Myocyte (in vitro differentiated cells): ENCODE measurements at regions not wholly inside any gene's neighbourhood (a gene's known extent, or its start where the extent isn't known, plus 50 kb on each side); places are given as distances from the start of the nearest gene placed in this dataset.

Experiments
- DNase-seq: peaks from one replicate; pipeline ENCODE4 v3.0.0-alpha.2; 2012; ENCODE audit warnings: low read depth

DNA sequence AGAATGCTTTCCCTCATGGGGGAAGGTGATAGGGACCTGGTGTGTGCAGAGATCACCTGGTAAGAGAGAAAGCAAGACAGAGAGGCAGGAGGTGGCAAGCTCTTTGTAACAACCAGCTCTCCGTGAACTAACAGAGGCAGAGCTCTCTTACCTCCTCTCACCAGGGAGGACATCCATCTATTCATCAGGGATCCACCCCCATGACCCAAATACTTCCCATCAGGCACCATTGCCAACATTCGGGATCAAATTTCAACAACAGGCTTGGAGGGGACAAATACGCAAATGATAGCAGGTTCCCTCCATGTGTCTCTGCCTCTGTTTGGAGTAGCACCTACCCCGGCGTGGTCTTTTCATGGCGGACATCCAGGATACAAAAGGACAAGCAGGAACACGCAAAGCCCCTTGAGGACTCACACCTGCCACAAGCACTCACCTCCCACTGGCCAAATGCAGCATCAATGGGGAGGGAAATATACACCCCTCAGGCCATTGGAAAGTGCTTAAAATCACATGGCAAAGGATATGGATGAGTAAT, 431.2 kb upstream of the AUTS2 start:
- no peak for DNase-seq

DNA sequence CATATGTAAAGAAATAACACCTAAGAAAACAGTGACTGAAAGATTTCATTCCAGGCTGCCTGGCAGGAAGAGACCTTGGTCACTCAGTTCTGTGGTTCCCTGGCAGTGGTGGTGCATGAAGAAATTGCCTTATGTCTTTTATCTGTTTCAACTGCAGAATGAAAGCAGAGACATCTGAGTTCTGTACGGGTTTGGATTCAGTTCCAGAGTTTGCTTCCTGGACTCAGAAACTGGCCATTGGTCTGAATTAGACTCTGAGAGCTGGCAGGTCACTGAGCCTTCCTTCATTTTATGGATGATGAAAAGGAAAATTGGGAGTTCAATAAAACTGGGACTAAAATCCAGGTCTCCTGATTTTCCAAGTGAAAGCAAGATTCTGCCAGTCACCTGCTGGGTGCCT, 428.9 kb upstream of the AUTS2 start:
- no peak for DNase-seq

DNA sequence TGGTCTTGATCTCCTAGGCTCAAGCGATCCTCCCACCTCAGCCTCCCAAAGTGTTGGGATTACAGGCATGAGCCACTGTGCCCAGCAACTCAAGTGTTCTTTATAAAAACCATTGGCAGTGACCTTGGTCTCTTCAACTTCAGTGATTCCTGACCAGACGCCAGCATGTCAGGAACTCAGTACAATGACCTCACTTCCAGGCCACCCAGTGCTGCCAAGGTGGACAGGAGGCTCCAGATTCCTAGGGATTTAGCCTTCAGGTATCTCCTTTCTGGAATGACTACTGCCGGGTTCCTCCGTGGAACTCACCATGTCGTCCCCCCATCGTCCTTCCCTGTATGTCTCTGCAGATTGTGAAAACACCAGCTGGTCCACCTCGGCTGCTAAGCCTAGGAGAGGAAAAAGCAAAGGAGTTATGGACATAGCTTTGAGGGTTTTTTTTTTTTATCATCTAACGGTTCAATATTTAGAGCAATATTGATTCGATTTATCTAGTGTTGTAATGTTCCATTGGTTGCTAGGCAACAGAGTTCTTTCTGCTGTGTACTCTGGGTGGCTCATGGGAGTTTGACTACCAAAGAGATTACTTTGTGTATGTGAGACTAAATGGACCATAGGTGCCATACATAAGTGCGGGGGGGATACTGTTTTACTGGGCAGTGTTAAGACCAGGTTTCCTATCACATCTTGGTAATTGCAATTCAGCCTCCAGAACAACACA, 425.8 kb upstream of the AUTS2 start:
- no peak for DNase-seq

DNA sequence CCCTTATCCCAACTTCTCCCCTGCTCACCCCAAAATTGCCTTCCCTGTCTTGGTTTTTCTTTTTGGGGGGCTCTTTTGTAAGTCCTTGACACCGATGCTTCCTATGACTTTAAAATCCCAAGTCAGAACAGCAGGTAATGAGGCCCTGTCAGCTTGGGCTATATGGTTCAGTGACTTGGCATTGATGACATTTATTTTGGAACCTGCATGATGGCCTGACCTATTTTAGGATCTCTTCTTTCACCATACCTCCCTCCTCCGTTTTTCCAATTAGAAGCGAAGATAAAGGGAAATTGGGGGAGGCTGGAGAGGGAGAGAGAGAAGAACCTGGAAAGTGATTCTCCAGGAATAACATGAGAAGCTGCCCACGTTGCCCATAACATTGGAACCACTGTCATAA, 424.9 kb upstream of the AUTS2 start:
- DNase-seq = no peak

DNA sequence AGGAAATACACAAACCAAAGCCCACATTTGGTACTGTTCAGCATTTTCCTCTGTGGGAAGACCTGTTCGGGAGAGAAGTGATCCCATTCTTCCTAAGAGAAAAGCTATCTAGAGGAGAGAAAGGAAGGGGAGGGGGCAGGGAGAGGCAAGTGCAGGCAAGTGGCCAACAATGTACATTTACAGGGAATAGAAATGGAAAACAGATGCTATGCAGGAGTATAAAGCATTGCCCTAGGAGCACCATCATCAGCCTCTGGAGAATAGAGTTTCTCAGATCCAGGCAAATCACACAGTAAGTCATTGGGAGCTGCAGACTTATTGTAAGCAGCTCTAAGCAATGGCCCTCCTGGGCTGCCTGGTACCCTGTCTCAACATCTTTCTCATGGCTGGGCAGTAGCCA, 424.4 kb upstream of the AUTS2 start:
- no peak for DNase-seq

DNA sequence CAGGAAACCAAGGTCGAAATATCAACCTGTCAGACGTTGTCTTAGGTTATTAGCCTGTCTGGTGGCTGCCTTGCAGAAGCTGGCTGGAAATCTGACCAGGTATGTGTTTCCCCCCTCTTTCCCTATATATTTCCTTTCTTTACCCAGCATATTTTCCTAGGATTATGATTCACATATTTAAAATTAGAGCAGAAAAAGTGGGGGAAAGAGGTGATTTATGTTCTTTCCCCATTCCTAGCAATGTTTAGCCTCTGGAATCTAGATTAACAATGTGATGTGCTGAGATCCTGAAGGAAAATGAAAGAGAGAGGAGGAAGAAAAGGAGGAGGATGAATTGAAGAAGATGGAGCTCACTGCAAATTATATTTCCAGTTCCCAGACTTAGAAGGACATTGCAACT, 421.4 kb upstream of the AUTS2 start:
- DNase-seq = no peak

DNA sequence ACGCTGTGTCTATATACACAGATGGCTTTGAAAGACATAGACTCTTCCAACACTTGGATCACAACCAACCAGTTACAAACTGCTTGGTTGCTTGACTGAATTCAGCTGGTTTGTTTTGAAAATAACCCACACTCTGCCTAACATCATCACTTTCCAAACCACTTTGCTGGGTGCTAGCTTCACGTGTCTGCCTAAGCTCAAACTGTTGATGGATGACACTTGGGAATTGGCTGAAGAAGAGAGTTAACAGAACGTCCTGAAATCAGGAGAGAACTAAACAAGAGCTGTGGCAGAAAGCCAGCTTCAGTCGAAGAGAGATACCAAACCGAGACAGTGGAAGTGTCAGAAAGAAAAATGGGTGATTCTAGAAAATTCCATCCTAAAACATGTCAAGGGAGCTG, 420.8 kb upstream of the AUTS2 start:
- DNase-seq = no peak

DNA sequence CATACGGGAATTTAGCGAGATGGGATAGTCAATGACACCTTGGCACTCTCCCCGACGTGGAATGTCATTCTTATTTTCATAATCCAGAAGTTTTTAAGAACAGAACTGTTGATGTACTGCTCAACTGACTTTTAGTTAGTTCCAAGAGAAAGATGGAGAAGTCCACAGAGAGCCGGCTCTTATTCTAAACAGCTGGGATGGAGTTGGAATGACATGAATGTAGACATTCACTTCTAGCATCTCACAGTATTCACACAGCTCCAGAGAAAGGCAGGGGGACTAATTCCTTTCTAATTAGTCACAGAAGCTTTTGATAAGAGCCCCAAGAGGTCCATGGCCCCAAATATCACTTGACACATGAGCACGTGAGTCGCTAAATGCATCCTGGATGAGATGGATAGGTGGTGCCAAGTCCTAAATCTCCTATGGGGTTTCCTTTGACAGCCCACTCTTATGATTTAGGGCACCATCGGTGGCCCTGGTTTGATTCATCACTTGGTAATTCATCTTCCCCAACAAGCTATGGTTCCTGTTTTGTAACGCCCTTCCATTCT, 420.3 kb upstream of the AUTS2 start:
- no peak for DNase-seq

DNA sequence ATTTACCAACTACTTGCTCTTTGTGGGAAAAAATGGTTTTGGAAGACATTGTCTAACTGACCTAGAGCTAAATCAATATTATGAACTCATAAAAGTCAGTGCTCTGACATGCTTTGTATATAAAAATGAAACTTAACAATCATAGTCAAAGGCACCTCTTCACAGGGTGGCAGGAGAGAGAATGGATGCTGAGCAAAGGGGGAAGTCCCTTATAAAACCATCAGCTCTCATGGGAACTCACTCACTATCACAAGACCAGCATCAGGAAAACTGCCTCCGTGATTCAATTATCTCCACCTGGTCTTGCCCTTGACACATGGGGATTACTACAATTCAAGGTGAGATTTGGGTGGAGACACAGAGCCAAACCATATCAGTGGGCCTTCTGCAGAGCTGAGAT, 417.6 kb upstream of the AUTS2 start:
- no peak for DNase-seq

DNA sequence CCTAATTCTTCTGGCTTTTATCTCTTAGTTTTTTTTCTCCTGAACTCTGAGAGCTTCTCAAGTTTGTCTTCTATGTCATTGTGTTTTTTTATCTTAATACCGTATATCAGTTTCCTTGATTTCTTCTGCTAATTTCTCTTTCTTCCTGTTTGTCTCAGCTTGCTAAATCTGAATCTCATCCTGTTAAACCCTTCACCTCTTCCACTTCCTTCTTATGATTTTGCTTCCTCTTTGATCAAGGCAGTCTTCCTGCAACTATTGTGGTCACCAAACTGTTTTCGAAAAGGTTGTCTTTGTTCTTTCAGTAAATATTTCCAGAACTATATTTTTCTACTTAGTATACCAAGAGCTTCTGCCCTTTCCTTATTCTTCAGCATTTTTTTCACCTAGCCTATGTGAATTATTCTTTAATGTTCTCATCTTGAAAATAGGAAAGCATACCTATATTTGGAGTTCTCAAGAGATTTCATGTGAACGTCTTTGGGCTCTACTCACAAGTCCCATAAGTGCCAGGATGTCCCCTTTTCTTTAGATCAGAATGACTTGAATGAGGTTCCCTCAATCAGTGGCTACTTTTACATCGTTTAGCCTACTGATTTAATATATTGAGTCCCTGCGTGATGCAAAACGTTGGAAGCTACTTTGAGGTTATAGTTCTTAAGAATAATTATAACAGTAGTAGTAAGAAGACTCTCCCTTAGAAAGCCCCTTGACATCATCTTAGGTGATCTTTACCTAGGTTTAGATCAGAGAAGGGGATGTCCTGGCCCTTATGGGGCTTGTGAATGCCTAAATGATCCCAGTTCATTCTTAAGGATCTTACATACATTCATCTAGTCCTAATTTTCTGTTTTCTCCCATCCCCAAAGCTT, 415.4 kb upstream of the AUTS2 start:
- DNase-seq = no peak

DNA sequence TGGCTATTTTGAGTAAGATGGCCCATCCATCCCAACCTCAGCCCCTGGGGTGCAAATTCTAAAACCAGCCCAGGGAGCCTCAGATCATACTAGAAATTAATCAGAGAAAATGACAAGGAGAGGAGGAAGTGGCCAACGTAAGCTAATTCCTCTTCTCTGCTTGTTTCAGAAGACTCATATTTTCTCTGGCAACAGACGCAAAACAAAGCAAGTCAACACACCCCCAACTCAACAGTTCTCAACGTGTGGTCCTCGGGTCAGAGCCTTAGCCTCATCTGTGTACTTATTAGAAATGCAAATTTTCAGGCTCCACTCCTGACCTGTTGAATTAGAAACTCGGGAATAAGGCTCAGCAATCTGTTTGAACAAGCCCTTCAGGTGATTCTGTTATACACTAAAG, 413.9 kb upstream of the AUTS2 start:
- DNase-seq = no peak

DNA sequence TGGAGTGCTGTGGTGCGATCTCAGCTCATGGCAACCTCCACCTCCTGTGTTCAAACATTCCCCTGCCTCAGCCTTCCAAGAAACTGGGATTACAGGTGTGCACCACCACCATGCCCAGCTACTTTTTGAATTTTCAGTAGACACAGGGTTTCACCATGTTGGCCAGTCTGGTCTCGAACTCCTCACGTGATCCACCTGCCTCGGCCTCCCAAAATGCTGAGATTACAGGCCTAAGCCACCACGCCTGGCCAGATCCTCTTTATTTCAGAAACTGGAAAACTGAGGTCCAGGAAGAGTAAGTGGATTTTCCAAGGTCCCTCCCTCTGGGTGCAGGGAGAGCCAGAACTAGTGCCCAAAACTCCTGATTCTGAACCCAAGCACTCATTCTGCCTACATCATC, 413.1 kb upstream of the AUTS2 start:
- DNase-seq = no peak

DNA sequence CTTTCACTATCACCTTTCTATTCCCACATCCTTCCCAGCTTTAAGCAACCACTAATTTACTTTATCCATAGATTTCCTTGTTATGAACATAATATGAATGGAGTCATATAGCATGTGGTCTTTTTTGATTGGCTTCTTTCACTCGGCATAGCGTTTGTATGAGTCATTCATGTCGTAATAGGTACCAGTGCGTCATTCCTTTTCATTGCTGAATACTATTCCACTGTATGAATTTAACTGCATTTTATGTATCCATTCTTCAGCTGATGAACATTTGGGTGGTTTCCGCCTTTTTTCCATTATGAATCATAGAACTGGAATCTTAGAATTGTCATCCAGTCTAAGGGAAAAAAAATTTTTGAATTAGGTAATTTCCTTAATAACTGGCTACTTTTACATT, 411.3 kb upstream of the AUTS2 start:
- DNase-seq = no peak

DNA sequence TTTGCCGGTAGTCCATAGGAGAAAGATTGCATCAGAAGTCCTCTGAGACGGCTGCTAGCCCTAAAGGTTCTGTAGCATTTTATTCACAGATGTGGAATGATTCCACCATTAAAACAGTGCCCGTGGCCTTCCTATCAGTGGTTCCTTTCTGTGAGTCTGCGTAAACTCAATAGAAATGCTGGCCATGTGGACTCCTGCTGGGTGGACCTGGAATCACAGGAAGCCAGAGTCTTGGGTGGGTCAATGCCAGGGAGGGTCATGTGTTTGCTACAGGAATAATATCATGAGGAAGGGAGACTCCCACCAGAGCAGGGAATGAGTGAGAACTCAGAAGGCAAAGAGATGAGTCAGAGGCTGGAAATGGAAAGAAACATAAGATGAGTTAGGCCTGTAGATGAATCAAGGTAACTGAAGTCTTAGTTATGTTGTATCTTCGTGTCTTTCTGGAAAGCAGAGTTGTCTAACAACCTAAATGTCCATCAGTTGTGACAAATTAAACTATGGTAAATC, 410.4 kb upstream of the AUTS2 start:
- no peak for DNase-seq

DNA sequence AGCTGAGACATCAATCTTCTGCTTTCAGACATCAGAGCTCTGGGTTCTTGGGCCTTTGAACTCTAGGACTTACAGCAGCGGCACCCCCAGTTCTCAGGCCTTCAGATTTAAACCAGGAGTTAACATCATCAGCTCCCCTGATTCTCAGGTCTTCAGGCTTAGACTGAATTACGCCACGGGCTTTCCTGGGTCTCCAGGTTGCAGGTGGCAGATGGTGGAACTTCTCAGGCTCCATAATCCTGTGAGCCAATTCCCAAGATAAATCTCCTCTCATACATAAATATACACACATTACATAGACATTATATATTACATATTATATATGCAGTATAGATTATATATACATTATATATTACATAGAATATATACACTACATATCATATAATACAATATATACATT, 408.9 kb upstream of the AUTS2 start:
- DNase-seq = no peak

DNA sequence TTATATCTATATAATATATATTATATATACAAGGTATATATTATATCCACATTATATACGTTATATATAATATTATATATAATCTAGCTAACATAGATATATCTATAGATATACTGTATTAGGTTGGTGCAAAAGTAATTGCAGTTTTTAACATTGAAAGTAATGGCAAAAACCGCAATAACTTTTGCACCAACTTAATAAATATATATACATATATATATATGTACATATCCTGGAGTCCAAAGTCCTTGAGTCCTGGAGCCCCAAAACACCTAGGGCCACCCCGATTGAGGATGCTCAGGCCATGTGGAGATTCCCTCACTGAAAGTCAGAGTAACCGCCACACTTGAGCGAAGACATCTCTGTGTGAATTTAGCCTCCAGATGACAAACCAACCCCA, 408.2 kb upstream of the AUTS2 start:
- DNase-seq = no peak

DNA sequence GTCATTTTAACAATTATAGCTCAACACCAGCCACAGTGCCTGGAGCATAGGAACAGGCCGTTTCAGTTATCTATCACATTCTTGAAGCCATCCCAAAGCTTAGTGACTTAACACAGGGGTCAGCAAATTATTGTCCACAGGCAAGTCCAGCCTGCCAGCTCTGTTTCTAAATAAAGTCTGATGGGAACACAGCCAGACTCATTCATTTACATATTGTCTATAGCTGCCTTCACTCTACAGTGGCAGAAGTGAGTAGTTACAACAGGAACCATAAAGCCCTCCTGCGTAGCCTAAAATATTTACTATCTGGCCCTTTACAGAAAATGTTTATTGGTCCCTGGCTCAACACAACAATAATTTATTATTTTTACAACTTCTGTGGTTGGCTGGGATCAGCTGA, 407.5 kb upstream of the AUTS2 start:
- DNase-seq = no peak

DNA sequence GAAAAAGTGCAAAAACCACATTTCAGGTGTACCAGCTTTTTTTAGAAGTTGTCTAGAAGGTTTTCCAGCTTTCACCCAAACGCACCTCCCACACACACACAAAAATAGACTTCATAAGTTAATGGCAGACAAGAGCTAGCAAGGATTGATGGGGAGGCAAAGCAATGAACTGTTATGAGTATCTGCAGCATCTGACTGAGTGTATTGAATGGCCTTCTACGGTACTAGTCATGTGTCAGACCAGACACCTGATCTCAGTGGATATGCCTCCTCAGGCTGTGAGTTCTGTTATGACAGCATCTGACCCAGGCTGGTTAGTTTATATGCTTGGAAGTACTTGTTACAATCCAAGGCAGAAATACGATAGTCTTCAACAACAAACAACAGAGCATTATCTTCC, 406.1 kb upstream of the AUTS2 start:
- no peak for DNase-seq

DNA sequence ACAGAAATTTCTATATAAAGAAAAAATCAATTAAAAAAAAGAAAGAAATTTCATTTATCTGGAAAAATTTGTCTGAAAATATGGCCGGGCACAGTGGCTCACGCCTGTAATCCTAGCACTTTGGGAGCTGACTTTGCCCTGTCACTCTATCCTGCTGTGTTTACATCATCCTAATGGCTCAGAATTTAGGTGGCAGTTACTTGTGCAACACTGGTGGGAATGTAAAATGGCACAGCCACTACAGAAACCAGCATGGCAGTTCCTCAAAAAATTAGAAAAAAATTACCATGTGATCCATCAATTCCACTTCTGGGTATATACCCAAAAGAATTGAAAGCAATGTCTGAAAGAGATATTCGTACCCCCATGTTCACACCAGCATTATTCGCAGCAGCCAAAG, 405.2 kb upstream of the AUTS2 start:
- DNase-seq = no peak

DNA sequence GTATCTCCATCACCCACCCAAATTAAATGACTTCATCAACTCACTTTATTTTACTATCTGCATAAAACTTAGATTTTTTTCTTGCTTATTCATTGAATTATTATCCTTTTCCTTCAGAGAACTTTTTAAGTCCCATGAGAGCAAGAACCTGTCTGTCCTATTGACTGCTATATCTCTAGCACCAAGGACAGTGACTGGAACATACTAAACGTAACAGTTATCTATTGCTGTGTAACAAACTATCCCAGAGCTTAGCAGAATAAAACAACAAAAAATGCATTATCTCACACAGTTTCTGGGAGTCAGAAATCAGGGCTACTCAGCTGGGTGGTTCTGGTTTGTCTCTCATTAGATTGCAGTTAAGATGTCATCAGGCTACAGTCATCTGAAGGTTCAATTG, 401.7 kb upstream of the AUTS2 start:
- DNase-seq = no peak

DNA sequence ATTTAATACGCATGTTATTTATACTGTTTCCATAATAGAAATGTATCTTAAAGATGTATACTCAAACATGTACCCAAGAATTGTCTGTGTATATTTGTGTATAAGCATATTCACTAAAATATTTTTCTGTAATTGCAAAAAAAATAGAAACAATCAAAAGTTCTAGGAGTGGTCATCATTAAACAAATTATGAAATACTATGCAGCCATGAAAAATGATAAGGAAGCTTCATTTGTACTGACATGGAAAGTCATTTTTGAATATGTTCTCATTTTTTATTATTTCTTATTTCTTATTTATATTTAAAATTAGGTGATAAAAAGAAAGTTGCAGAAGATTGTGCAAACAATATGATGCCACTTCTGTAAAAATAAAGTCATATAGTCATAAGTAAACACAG, 400.0 kb upstream of the AUTS2 start:
- DNase-seq = no peak

DNA sequence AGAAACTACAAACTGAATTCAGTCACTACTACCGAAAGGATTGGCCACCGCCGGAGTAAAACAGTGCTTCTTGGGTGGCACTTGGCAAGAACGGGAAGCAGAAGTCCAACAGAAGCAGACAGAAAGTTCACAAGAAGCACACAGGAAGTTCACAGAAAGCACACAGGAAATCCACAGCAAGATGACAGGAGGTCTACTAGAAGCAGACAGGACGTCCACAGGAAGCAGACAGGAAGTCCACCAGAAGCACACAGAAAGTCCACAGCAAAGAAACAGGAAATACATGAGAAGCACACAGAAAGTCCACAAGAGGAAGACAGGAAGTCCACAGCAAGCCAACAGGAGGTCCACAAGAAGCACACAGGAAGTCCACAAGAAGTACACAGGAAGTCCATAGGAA, 399.2 kb upstream of the AUTS2 start:
- DNase-seq = no peak
